ENCODE measurements at regions not wholly inside any gene's neighbourhood (a gene's known extent, or its start where the extent isn't known, plus 50 kb on each side); places are given as distances from the start of the nearest gene placed in this dataset.

- no peak for DNase-seq
- H3K4me3 ChIP-seq: no peak overlapping the region
- H3K9me3 ChIP-seq: no peaks in the 10 kb centered on the region
- no peak for TF ChIP-seq CTCF (IDR thresholded peaks at IDR 0.05)
- H3K27ac ChIP-seq: no peak overlapping the region
- no peaks in the 10 kb centered on the region for H3K36me3 ChIP-seq
- intact Hi-C loops (cut with DNase I): no loop called here
- no peak overlapping the region for H3K9ac ChIP-seq (ENCODE audit: low read depth in 2 of 2, low read length in 2 of 2)
- no peaks in the 10 kb centered on the region for H3K4me1 ChIP-seq
- no peaks in the 10 kb centered on the region for H3K27me3 ChIP-seq
Observed at GRCh38 chr15:25268166-25268565, 170.7 kb downstream of the UBE3A start.
